GM19035 (cell line): ENCODE measurements at regions not wholly inside any gene's neighbourhood (a gene's known extent, or its start where the extent isn't known, plus 50 kb on each side); places are given as distances from the start of the nearest gene placed in this dataset.
"Not testable (repeated sequence)": the region's sequence is repeated elsewhere in the genome, so short reads cannot be mapped to it uniquely, and the experiment has no call there.

Source experiments
- ATAC-seq: cut with Tn5 transposase; IDR thresholded peaks from one replicate; pipeline ENCODE4 v1.9.1; 2021; ENCODE audit not compliant: unreplicated experiment

DNA sequence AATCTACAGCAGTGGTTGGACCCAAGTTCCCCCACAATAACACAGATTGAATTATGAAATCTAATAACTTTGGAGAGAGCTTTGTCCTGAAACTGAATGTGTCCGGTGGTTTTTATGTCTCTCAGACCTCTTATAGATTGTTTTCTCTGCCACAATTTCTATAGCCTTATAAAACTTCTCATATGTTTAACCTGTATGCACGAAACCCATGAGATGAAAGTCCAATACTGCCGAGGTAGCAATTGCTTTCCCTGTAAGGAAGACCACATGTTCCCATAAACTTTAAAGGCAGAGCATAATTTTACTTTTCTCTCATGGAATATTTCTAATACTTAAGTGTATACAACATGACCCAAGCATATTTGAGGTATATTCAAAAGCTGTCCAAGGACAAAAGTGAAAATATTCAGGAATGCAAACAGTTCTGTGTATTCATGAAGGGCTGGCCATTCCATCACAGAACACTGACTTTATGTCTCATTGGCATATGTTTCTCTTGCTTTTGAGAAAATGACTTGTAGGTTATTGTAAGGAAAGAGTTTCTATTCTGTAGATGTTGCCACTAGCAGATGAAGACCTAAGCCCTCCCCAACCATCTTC lies 94.4 kb upstream of the TLE4 start:
- no peak for ATAC-seq

DNA sequence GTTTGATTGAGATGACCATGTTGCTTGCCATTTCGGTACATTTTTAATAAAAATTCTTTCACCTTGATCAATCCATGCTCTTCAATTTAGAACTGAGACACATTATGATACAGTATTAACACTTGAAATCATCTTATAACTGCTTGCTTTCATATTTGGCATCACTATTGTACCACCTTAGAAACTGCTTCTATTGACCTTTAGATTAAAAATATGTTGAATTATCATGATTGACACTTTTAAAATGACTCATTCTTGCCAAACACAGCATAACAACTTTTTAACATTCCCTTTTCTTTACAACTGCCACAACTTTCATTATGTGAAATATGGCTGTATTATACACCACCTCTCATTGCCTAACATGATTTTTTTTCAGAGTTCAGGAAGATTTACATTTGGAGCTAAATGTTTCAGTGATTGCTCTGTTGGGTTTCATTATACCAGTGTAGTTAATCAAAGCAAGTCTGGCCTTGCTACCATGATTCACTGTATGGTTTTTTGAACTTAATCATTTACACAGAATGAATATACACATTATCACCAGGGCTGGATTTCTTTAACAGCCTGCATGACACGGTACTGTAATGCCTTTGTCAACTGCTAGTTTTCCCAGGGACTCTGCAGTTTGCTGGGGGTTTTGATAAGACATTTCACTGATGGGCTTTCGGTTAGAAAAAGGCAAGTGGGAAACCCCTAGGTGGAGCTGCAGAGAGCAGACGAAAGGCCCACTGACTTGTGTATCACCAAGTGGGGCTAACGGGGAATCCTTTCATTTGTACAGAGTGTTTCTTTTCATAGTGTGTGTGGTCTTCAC lies 93.6 kb upstream of the TLE4 start:
- peak; percentile 84 for ATAC-seq

DNA sequence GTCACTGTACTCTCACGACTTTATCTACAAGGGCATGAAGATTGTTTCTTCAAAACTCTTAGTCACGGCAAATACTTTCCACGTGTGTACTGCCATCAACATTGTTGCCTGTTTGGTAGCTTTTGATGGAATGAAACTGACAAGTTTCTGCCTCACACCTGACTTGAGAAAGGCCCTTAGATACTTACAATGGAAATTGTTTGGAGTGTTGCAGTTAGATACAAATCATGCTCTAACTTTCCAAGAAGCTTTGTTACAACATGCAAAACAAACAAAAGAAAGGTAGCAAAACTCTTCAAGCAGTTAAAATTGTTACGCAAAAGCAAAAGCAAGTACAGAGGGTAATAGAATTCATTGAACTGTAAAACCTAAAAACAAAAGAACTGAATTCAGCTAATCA lies 91.1 kb upstream of the TLE4 start:
- no peak for ATAC-seq

DNA sequence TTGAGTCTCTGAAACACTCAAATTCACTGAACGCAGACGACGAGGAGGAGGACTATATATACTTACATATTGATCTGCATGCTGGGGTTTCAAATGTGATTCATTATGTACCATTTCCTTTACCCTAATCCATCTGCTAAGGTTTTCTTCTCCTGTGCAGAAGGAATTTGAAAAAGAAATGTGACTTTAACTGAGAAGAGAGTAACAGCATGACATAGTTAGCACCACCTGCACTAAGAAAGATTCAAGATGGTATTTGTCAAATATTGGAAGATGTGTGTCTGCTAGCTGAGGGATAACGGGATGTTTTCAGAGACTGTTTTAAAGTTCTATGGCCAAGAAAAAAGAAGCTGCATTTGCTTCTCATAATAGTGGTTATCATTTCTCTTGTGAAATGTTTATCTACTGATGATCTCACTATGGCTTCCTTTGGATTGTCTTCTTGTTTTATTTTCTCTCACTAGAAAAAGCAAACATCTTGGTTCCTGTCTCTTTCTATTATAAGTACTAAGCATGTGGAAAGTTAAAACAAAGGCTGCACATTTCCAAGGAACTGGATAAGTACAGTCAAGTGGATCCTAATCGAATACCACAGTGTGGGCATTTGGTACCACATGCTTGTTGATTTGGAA lies 89.8 kb upstream of the TLE4 start:
- ATAC-seq = no peak

DNA sequence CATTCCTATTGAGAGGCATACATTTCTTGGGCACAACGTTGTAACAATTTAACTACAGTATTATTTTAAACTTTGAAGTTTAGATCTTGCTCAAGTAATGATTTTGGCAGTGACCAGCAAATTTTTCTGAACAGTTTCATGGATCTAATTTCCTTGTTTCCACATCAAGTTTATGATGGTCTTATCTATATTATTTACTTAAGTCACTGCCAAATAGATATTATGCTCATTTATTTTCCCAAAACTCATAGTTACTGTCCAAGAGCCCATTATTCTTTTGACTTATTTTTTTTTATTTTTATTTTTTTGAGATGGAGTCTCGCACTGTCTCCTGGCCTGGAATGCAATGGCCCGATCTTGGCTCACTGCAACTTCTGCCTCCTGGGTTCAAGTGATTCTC lies 86.5 kb upstream of the TLE4 start:
- no peak for ATAC-seq

DNA sequence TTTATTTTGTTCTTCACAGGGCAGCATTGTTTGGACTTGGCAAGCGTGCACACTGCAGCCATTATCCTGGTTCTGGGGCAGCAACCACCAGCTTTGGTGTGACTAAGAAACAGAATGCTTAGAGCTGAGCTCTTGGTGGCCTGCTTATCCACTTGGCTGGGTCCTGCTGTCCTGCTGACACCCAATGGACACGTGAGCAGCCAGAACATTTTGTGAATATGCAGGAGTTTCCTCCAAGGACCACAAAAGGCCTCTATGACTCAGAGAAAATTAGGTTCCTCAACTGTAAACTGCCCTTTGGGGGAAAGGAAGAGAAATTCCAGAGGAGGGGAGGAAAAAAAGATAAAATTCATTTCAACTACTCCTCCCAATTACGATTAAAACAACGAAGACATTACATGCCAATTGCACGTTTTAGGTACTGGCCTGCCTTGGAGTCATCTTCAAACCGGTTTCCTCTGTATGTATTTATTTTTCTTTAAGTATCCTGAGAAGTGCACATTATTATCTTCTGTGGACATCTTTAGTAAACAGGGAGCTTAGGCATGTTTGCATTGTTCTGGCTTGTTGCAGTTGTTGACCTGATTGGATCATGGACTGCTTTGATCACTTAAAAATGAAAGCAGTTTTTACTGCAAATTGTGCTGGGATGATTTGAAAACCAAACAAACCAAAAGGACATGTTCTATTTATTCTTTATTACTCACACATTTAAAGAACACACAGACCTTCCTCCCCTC lies 82.3 kb upstream of the TLE4 start:
- no peak for ATAC-seq

GRCh38 chr9:79490657-79491248 lies 81.0 kb upstream of the TLE4 start:
- ATAC-seq = no peak

DNA sequence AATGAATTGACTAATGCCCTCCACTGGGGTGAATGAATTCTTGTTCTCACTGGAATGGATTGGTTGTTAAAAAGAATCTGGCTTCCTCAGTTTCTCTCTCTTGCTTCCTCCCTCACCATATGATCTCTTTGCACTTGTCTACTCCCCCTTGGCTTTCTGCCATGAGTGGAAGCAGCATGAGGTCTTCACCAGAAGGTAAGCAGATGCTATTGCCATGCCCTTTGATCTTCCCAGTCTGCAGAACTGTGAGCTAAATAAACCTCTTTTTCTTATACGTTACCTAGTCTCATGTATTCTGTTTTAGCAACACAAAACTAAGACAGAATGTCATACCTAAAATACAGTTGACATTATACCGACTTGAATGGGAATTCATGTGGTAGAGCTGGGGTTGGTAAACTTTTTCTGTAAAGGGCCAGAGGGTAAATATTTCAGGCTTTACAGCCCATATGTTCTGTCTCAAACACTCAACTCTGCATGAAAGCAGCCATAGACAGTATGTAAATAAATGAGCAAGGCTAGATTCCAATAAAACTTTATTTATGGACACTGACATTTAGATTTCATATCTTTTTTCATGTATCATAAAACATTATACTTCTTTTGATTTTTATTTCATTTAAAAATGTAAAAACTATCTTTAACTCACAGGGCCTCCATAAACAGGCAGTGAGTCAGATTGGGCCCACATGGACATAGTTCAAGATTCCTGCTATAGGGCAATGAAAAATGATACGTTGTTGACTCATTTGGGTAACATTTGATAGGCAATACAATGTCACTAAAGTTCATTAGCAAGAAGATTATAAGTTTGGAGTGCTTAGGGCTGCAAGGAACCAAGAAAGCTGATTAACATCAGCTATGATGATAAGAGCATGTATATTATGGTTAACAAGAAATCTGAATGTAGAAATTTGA lies 79.4 kb upstream of the TLE4 start:
- no peak for ATAC-seq

DNA sequence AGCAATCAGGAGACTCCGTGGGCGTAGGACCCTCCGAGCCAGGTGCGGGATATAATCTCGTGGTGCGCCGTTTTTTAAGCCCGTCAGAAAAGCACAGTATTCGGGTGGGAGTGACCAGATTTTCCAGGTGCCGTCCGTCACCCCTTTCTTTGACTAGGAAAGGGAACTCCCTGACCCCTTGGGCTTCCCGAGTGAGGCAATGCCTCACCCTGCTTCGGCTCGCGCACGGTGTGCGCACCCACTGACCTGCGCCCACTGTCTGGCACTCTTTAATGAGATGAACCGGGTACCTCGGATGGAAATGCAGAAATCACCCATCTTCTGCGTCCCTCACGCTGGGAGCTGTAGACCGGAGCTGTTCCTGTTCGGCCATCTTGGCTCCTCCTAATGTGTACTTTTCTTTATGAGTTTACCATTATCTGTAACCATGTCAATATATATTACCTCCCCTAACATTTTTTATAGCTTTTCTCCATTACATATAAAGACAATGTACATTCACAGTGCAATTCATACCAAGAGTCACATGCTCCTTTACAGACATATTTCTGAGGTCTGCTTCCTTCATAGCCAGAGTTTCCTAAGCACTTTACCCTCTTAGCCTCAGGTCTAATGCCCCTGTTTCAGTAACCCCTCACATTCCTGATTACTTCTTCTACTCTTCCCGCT lies 71.4 kb upstream of the TLE4 start:
- ATAC-seq = not testable (repeated sequence)

GRCh38 chr9:79501546-79501945 lies 70.2 kb upstream of the TLE4 start:
- no peak for ATAC-seq

DNA sequence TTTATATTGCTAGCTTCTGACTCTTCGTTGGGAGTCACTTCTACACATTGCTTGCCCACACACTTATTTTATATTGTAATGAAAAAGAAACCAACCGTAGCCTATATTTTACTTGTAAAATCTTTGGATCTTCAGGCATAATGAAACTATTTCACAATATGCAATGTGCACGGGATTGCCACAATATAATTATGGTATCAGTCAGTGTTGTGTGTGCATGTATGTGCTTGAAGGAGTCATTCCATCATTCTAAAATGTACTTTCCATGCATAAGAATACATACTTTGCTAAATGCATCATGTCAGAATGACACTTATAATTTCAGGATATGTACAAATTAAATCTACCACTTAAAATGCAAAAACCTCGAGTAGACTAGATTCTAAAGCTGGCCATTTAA lies 64.0 kb upstream of the TLE4 start:
- no peak for ATAC-seq

DNA sequence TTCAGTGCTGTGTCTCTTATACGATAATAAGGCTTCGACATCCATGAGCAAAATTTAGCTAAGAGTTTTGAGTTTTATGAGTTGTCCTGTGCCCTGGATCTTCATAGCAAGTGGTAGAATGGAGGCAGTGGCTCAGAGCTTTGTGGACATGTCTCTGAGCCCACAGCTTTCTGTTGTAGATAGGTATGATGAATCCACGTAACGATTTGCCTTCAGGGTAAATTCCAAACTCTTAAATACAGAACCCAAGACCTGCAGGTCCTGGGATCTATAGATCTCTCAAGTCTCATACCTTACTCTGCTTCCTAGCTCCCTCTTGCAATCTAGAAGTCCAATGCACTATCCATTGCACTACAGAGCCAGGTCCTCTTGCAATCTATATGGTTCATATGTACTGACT lies 59.5 kb upstream of the TLE4 start:
- no peak for ATAC-seq
